ENCODE measurements at regions not wholly inside any gene's neighbourhood (a gene's known extent, or its start where the extent isn't known, plus 50 kb on each side); places are given as distances from the start of the nearest gene placed in this dataset.

- no peak overlapping the region for H3K4me3 ChIP-seq (ENCODE audit: low read length)
- no peak for DNase-seq (ENCODE audit: low read depth, low spot score)
These were observed 162.7 kb upstream of the RUNX1 start for GRCh38 chr21:35211782-35212181.

GRCh38 chr21:35210093-35210492 lies 161.0 kb upstream of the RUNX1 start:
- no peak overlapping the region for H3K4me3 ChIP-seq (ENCODE audit: low read length)
- DNase-seq (ENCODE audit: low read depth, low spot score) = no peak

- no peak overlapping the region for H3K4me3 ChIP-seq (ENCODE audit: low read length)
- no peak for DNase-seq (ENCODE audit: low read depth, low spot score)
These were observed 159.9 kb upstream of the RUNX1 start for GRCh38 chr21:35208810-35209517.

- no peak for DNase-seq (ENCODE audit: low read depth, low spot score)
- no peak overlapping the region for H3K4me3 ChIP-seq (ENCODE audit: low read length)
These were observed 159.0 kb upstream of the RUNX1 start for GRCh38 chr21:35208104-35208503.

DNA sequence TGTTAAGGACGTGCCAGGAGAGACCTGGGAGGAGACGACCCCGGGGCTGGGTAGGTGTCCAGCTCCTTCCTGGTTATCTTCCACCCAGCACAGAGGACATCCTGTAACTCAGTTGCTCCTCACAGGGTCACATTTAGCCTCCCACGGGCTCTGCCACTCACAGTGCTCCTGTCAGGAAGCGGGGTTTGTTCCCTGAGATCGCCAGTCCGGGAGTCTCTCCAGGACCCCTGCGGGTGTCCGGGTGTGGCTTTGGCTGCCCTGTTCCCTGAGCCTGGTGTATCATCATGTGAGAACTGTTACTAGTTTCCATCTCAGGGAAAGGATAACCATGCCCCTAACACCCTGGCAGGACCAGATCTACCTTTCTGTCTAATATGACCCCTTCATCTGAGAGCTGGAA lies 158.2 kb upstream of the RUNX1 start:
- no peak overlapping the region for H3K4me3 ChIP-seq (ENCODE audit: low read length)
- DNase-seq (ENCODE audit: low read depth, low spot score) = no peak

- no peak for DNase-seq (ENCODE audit: low read depth, low spot score)
- no peak overlapping the region for H3K4me3 ChIP-seq (ENCODE audit: low read length)
These were observed 157.3 kb upstream of the RUNX1 start for GRCh38 chr21:35206141-35207125.

DNA sequence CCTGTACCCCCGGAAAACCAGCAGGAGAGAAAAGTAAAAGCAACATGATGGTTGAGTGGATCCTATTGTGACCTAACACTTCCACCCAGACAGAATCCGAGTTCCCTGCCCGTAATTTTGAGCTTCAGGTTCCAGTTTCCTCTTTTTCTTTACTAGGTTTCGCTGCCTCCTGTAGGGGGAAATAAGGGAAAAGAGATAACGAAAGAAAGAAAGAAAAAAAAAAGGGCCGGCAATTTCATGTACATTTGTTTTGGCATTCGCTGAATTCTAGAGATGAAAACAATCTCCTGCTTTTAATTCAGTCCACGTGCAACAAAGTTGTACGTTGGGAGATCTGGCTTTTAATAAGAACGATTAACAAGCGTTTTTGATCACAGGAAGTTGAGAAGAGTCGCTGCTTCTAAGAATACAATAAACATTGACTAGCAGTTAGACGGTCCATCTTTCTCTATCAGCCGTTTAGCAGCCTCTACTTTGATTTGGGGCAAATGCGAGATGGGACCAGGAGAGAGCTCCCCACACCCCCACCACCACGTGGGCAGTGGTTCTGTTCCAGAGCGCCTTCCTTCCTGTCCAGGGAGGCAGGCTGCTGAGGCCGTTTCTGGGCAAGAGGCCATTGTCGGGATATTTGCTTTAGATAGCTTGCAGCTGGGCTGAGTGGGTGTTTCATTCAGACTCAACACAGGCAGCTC lies 155.9 kb upstream of the RUNX1 start:
- no peak overlapping the region for H3K4me3 ChIP-seq (ENCODE audit: low read length)
- DNase-seq (ENCODE audit: low read depth, low spot score) = no peak

- DNase-seq (ENCODE audit: low read depth, low spot score) = no peak
These were observed 155.0 kb upstream of the RUNX1 start for GRCh38 chr21:35204125-35204524.

DNA sequence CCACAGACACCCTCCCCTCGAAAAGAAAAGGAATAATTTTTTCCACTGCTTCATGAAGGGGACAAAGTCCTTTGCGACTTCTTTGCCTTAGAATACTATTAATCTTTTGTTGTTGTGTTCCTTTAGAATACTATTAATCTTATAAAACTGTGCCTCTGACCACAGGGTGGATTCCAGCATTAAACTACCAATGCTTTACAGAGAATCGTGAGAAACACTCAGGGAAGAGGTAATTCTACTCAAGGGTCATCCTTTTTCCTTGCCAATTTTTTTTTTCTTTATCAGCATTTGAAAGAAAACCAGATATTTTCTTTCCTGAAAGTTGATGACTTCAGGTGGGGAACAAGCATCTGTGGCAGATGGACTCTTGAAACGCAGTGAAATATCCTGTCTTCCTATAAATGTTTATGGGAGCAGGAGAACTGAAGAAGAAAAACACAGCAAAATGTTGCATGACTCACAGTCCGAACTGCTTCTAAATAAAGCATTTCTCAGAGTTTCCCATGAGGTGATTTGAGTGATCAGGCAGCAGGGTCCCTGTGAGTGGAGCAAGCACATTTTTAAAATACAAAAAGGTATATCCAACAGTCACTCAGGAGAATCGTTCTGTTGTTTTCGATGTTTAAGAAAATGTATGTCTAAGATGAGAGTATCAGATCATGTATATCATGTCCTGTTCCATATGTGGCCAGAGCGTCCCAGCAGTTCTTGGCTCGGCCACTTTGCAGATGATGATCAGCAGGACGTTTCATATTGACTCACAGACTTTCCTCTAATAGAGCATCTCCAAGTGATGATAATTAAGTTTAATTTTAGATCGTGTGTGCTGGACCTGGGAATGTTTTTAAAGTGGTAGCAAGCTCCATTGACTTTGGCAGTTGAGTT lies 154.2 kb upstream of the RUNX1 start:
- DNase-seq (ENCODE audit: low read depth, low spot score) = no peak
- no peak overlapping the region for H3K4me3 ChIP-seq (ENCODE audit: low read length)

More at GRCh38 chr21:35204125-35204524, 155.0 kb upstream of the RUNX1 start:
- no peak overlapping the region for H3K4me3 ChIP-seq (ENCODE audit: low read length)

GRCh38 chr21:35202431-35202830 lies 153.3 kb upstream of the RUNX1 start:
- DNase-seq (ENCODE audit: low read depth, low spot score) = no peak
- no peak overlapping the region for H3K4me3 ChIP-seq (ENCODE audit: low read length)

DNA sequence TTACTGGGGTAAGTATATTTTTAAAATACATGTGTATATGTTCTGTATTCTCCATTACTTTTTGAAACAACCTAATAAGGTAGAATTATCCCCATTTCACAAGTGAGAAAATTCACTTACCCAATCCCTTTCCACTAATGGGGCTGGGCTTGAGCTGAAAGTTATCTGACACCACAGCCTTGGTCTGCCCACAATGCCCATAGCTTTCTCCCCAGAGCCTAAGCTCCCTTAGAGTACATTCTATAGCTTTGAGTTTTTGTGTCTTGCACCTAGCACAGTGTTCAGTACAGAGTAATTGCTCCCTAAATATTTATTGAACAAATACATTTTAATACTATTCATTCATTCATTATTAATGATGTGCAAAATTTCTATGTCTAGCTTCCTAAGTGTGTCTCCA lies 152.7 kb upstream of the RUNX1 start:
- no peak for DNase-seq (ENCODE audit: low read depth, low spot score)
- H3K4me3 ChIP-seq (ENCODE audit: low read length) = no peak overlapping the region

DNA sequence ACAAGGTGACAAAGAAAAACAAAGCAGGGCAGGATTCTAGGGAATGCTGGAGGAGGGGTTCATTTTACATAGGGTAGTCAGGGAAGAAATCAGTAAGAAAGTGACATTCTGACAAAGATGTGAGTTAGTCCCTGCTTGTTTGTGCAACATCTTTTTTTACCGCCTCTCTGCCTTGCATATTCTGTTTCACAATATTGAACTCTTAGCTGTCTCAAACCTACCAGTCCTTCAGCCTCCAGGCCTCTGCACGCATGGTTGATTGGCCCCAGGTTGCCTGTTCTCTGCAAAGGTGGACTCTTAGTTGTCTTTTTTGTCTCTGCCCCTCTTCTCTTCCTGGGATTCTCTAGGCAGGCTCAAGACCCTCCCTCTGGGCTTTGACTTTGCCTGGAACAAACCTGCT lies 152.2 kb upstream of the RUNX1 start:
- DNase-seq (ENCODE audit: low read depth, low spot score) = no peak
- H3K4me3 ChIP-seq (ENCODE audit: low read length) = no peak overlapping the region

DNA sequence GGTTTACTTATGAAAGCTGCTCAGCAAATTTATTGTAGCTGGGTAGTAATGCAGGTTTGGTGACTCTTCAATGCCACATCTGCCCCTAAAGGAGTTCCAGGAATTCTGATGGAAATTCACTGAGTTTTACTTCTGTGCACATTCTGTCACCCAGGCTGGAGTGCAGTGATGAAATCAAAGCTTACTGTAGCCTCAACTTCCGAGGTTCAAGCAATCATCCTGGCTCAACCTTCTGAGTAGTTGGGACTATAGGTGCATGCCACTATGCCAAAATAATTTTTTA lies 150.6 kb upstream of the RUNX1 start:
- DNase-seq (ENCODE audit: low read depth, low spot score) = no peak
- H3K4me3 ChIP-seq (ENCODE audit: low read length) = no peak overlapping the region

DNA sequence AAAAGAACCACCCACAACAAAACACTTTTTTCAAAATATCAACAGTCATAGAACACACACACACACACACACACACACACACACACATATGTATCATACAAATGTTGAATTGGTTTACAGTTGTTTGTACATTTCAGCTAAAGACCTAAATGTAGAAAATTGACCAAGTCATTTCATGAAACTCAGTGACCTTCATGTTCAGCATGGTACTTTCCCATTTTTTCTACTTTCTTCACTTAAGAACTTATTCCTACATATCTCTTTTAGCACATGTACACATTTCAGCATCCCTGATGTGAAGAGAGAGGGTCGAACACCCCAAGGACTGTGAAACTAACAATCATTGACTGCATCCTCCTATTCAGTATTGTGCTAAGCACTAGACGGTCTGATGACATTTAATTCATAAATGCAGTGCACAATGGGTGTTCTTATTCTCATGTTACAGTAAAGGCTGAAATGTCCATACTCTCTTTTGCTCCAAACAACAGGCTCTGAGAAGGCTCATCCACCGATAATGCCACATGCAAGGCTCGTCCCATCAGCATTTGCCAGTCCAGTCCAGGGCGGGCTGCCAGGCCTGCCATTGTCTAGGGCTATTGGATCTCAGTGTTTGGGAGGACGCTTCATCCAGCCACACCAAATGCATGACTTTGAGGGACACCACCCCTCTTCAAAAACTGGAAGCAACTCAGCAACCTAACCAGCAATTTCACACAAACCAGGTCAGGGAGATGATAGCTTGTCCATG lies 150.1 kb upstream of the RUNX1 start:
- no peak for DNase-seq (ENCODE audit: low read depth, low spot score)
- H3K4me3 ChIP-seq (ENCODE audit: low read length) = no peak overlapping the region

GRCh38 chr21:35198565-35198964 lies 149.5 kb upstream of the RUNX1 start:
- no peak for DNase-seq (ENCODE audit: low read depth, low spot score)
- H3K4me3 ChIP-seq (ENCODE audit: low read length) = no peak overlapping the region

DNA sequence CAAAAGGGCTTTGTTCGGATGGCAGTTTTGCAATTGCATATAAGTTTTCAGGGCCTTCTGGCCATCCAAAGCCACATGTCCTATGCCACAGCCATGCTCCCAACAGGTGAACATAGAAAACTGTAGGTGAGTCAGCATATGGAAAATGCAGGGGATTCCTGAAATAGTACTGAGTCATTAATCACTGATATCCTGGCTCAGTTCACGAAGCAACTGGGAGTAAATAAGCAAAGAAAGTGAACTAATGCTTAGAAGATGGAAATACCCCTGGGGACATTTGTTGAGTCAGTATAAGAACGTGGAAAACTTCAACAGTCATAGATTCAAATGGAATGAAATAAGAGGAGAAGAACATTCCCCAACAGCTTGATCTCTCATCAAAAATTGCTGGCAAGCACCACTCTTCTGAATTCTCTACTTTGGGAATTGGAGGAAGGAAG lies 148.9 kb upstream of the RUNX1 start:
- no peak for DNase-seq (ENCODE audit: low read depth, low spot score)
- H3K4me3 ChIP-seq (ENCODE audit: low read length) = no peak overlapping the region

DNA sequence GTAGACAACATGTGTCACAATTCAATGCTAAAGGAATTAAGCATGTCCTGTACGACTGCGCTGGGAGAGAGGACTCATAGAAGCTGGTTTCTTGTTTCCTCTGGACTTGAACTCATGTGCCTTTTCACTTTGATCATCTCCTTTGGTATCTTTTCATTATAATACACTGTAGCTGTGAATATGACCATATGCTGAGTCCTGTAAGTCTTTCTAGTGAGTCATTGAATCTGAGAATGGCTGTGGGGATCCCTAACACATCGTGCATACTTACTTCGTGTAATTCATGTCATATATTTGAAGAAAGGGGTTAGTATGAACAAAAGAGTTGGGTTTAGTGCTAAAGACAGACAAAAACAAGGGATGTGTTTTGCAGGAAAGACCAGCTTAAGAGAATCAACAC lies 148.1 kb upstream of the RUNX1 start:
- no peak for DNase-seq (ENCODE audit: low read depth, low spot score)
- H3K4me3 ChIP-seq (ENCODE audit: low read length) = no peak overlapping the region

- no peak overlapping the region for H3K4me3 ChIP-seq (ENCODE audit: low read length)
- DNase-seq (ENCODE audit: low read depth, low spot score) = no peak
These were observed 147.0 kb upstream of the RUNX1 start for GRCh38 chr21:35196128-35196527.
